HEK293 (cell line): ENCODE measurements at regions not wholly inside any gene's neighbourhood (a gene's known extent, or its start where the extent isn't known, plus 50 kb on each side); places are given as distances from the start of the nearest gene placed in this dataset.

Experiments used
- OVOL3 ChIP-seq: fragments of 450-650 bp; formaldehyde crosslinking; IDR thresholded peaks from 2 replicates; pipeline ENCODE4 v1.5.1; 2016; ENCODE audit warnings: missing biosample characterization, missing genetic modification characterization
- ZNF132 ChIP-seq: fragments of 450-650 bp; formaldehyde crosslinking; IDR thresholded peaks from 2 replicates; pipeline ENCODE4 v1.5.1; 2017; ENCODE audit warnings: missing biosample characterization, missing genetic modification characterization, borderline replicate concordance
- ZNF530 ChIP-seq: fragments of 450-650 bp; formaldehyde crosslinking; IDR thresholded peaks from 2 replicates; pipeline ENCODE4 v1.5.1; 2016; ENCODE audit warnings: low read depth, missing biosample characterization, missing genetic modification characterization
- TF ChIP-seq, protein P1 (sequence below): fragments of 450-650 bp; formaldehyde crosslinking; IDR thresholded peaks from 2 replicates; pipeline ENCODE4 v1.5.1; 2016; ENCODE audit warnings: missing biosample characterization, missing genetic modification characterization
- TF ChIP-seq, protein P2 (sequence below): fragments of 450-650 bp; formaldehyde crosslinking; IDR thresholded peaks from 2 replicates; pipeline ENCODE4 v1.5.1; 2017; ENCODE audit warnings: missing biosample characterization, missing genetic modification characterization

- TF ChIP-seq, protein P1, sequence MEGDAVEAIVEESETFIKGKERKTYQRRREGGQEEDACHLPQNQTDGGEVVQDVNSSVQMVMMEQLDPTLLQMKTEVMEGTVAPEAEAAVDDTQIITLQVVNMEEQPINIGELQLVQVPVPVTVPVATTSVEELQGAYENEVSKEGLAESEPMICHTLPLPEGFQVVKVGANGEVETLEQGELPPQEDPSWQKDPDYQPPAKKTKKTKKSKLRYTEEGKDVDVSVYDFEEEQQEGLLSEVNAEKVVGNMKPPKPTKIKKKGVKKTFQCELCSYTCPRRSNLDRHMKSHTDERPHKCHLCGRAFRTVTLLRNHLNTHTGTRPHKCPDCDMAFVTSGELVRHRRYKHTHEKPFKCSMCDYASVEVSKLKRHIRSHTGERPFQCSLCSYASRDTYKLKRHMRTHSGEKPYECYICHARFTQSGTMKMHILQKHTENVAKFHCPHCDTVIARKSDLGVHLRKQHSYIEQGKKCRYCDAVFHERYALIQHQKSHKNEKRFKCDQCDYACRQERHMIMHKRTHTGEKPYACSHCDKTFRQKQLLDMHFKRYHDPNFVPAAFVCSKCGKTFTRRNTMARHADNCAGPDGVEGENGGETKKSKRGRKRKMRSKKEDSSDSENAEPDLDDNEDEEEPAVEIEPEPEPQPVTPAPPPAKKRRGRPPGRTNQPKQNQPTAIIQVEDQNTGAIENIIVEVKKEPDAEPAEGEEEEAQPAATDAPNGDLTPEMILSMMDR (tag by site-specific recombination): no peak
- no peak for TF ChIP-seq ZNF132 (tag by site-specific recombination)
- TF ChIP-seq ZNF530 (tag by site-specific recombination): no peak
- TF ChIP-seq, protein P2, sequence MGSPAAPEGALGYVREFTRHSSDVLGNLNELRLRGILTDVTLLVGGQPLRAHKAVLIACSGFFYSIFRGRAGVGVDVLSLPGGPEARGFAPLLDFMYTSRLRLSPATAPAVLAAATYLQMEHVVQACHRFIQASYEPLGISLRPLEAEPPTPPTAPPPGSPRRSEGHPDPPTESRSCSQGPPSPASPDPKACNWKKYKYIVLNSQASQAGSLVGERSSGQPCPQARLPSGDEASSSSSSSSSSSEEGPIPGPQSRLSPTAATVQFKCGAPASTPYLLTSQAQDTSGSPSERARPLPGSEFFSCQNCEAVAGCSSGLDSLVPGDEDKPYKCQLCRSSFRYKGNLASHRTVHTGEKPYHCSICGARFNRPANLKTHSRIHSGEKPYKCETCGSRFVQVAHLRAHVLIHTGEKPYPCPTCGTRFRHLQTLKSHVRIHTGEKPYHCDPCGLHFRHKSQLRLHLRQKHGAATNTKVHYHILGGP (tag by site-specific recombination): no peak
- no peak for TF ChIP-seq OVOL3
Measured at GRCh38 chr1:104804147-104804546, 1054.4 kb downstream of the AMY1C start.
